PC-9 (cell line): ENCODE measurements at regions not wholly inside any gene's neighbourhood (a gene's known extent, or its start where the extent isn't known, plus 50 kb on each side); places are given as distances from the start of the nearest gene placed in this dataset.
"Not testable (repeated sequence)": the region's sequence is repeated elsewhere in the genome, so short reads cannot be mapped to it uniquely, and the experiment has no call there.

Experiments
- BruUV-seq: library from RNA; stranded (reverse); fragments of 400-500 nt; replicated peaks from 2 replicates; lab custom pipeline; 2021; lab: Mats Ljungman, UMichigan
- CTCF ChIA-PET: fragments of 300-600 bp; sonication (Branson Sonifier 250); formaldehyde crosslinking; loops from one replicate; lab custom pipeline; 2022; ENCODE audit warnings: antibody characterized with exemption; lab: Charles Lee
- POLR2A ChIA-PET: fragments of 300-600 bp; sonication (Branson Sonifier 250); formaldehyde crosslinking; loops from one replicate; lab custom pipeline; 2022; ENCODE audit warnings: antibody characterized with exemption; ENCODE audit not compliant: unreplicated experiment; lab: Charles Lee
- DNase-seq, 2 experiments: peaks; one replicate each; pipeline versions ENCODE4 v3.0.0 to v3.0.0-alpha.2; 2015 to 2022; ENCODE audit warnings: mixed read lengths in 1 of 2
- H2AFZ ChIP-seq: fragments of 200-600 bp; sonication (generic); 2 replicates; pipeline ENCODE4 v1.8.1; 2017; ENCODE audit warnings: antibody characterized with exemption
- H3F3A ChIP-seq: fragments of 200-600 bp; sonication (generic); 2 replicates; pipeline ENCODE4 v1.8.1; 2017; ENCODE audit warnings: antibody characterized with exemption, mild to moderate bottlenecking, low read depth; ENCODE audit not compliant: insufficient read depth
- H3K27ac ChIP-seq: fragments of 200-600 bp; sonication (generic); 2 replicates; pipeline ENCODE4 v1.6.1; 2016; ENCODE audit warnings: mixed run types
- H3K27me3 ChIP-seq: fragments of 200-600 bp; sonication (generic); 2 replicates; pipeline ENCODE4 v1.6.1; 2016; ENCODE audit warnings: low read depth, mixed run types; ENCODE audit not compliant: insufficient read depth
- H3K36me3 ChIP-seq: fragments of 200-600 bp; sonication (generic); 2 replicates; pipeline ENCODE4 v1.6.1; 2016; ENCODE audit warnings: low read depth, mixed run types
- H3K4me1 ChIP-seq: fragments of 200-600 bp; sonication (generic); replicated peaks from 2 replicates; pipeline ENCODE4 v1.6.1; 2016; ENCODE audit warnings: mixed run types; ENCODE audit not compliant: insufficient read depth
- H3K4me2 ChIP-seq: fragments of 200-600 bp; sonication (generic); 2 replicates; pipeline ENCODE4 v1.6.1; 2017; ENCODE audit warnings: mixed run types
- H3K4me3 ChIP-seq: fragments of 200-600 bp; sonication (generic); 2 replicates; pipeline ENCODE4 v1.6.1; 2016; ENCODE audit warnings: mixed run types
- H3K79me2 ChIP-seq: fragments of 200-600 bp; sonication (generic); 2 replicates; pipeline ENCODE4 v1.6.1; 2017; ENCODE audit warnings: low read depth, mixed run types
- H3K9me2 ChIP-seq: fragments of 200-600 bp; sonication (generic); 2 replicates; pipeline ENCODE4 v1.8.1; 2017; ENCODE audit warnings: mild to moderate bottlenecking; ENCODE audit not compliant: insufficient read depth
- H3K9me3 ChIP-seq: fragments of 200-600 bp; sonication (generic); 2 replicates; pipeline ENCODE4 v1.8.1; 2016; ENCODE audit warnings: low read depth; ENCODE audit not compliant: insufficient read depth
- H4K20me1 ChIP-seq: fragments of 200-600 bp; sonication (generic); 2 replicates; pipeline ENCODE4 v1.8.1; 2017; ENCODE audit not compliant: insufficient read depth
- EZH2 ChIP-seq: fragments of 200-600 bp; sonication (generic); IDR thresholded peaks from 2 replicates; pipeline ENCODE4 v1.8.0; 2017; ENCODE audit warnings: antibody characterized with exemption, low read depth
- intact Hi-C: fragments of 100-400 bp; cut with micrococcal nuclease; formaldehyde crosslinking; loops from one replicate; pipeline ENCODE4 v1.10.0; 2022; ENCODE audit not compliant: unreplicated experiment
- TF ChIP-seq, protein P1 (sequence below): fragments of 200-600 bp; sonication (generic); conservative IDR thresholded peaks from 2 replicates; pipeline ENCODE4 v1.6.1; 2017; ENCODE audit warnings: mixed run types, antibody characterized with exemption, mild to moderate bottlenecking, moderate library complexity

- intact Hi-C loops: no loop called here
- POLR2A ChIA-PET: no interaction called here
- no peaks in the 10 kb centered on the region for H4K20me1 ChIP-seq
- H3K36me3 ChIP-seq: no peaks in the 10 kb centered on the region
- no peak overlapping the region for H3K27ac ChIP-seq
- no peak overlapping the region for H3K4me2 ChIP-seq
- H2AFZ ChIP-seq: no peak overlapping the region
- CTCF ChIA-PET: no interaction called here
- no peaks in the 10 kb centered on the region for H3K9me2 ChIP-seq
- DNase-seq: no peak
- H3K4me3 ChIP-seq: no peak overlapping the region
- H3K9me3 ChIP-seq: no peaks in the 10 kb centered on the region
- no peak for TF ChIP-seq EZH2
- TF ChIP-seq, protein P1, sequence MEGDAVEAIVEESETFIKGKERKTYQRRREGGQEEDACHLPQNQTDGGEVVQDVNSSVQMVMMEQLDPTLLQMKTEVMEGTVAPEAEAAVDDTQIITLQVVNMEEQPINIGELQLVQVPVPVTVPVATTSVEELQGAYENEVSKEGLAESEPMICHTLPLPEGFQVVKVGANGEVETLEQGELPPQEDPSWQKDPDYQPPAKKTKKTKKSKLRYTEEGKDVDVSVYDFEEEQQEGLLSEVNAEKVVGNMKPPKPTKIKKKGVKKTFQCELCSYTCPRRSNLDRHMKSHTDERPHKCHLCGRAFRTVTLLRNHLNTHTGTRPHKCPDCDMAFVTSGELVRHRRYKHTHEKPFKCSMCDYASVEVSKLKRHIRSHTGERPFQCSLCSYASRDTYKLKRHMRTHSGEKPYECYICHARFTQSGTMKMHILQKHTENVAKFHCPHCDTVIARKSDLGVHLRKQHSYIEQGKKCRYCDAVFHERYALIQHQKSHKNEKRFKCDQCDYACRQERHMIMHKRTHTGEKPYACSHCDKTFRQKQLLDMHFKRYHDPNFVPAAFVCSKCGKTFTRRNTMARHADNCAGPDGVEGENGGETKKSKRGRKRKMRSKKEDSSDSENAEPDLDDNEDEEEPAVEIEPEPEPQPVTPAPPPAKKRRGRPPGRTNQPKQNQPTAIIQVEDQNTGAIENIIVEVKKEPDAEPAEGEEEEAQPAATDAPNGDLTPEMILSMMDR: no peak
- no peaks in the 10 kb centered on the region for H3K27me3 ChIP-seq
- H3K79me2 ChIP-seq: no peaks in the 10 kb centered on the region
- peaks cover 16% of the 10 kb centered on the region for H3K4me1 ChIP-seq
- BruUV-seq: no TSS peak
- H3F3A ChIP-seq: no peaks in the 10 kb centered on the region
Measured at GRCh38 chr12:88366101-88366500, 214.2 kb downstream of the KITLG start.

GRCh38 chr12:88367231-88367630 lies 213.0 kb downstream of the KITLG start:
- Histone ChIP-seq H2AFZ (no peak overlapping the region), H3K4me1 (peaks cover 7% of the 10 kb centered on the region; the same call in 1 of the 2 replicates), H3K9me2 (no peaks in the 10 kb centered on the region), H3K79me2 (no peaks in the 10 kb centered on the region), H3K36me3 (no peaks in the 10 kb centered on the region), H3F3A (no peaks in the 10 kb centered on the region), H3K4me3 (no peak overlapping the region), H3K27me3 (no peaks in the 10 kb centered on the region), H3K27ac (no peak overlapping the region), H3K4me2 (no peak overlapping the region), H4K20me1 (no peaks in the 10 kb centered on the region), H3K9me3 (no peaks in the 10 kb centered on the region)
- no TSS peak for BruUV-seq
- intact Hi-C loops: no loop called here
- TF ChIP-seq, protein P1: no peak
- no peak for TF ChIP-seq EZH2
- ChIA-PET POLR2A (no interaction called here), CTCF (no interaction called here)
- no peak for DNase-seq

DNA sequence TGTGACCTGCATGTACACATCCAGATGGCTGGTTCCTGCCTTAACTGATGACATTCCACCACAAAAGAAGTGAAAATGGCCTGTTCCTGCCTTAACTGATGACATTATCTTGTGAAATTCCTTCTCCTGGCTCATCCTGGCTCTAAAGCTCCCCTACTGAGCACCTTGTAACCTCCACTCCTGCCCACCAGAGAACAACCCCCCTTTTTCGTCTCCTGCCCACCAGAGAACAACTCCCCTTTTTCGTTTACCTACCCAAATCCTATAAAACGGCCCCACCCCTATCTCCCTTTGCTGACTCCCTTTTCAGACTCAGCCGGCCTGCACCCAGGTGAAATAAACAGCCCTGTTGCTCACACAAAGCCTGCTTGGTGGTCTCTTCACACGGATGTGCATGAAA lies 212.2 kb downstream of the KITLG start:
- POLR2A ChIA-PET, DNase-seq, H4K20me1 ChIP-seq, H2AFZ ChIP-seq, H3K79me2 ChIP-seq, H3K4me3 ChIP-seq, intact Hi-C loops, CTCF ChIA-PET, H3K9me2 ChIP-seq, BruUV-seq, H3K27ac ChIP-seq, H3F3A ChIP-seq, H3K9me3 ChIP-seq, H3K4me1 ChIP-seq, H3K4me2 ChIP-seq, H3K36me3 ChIP-seq, H3K27me3 ChIP-seq: not testable (repeated sequence)
